Neural progenitor cell (in vitro differentiated cells): ENCODE measurements at regions not wholly inside any gene's neighbourhood (a gene's known extent, or its start where the extent isn't known, plus 50 kb on each side); places are given as distances from the start of the nearest gene placed in this dataset.

ENCODE experiments used
- DNase-seq: peaks from one replicate; pipeline ENCODE4 v3.0.0-alpha.2; 2016; ENCODE audit warnings: low spot score
- H2AFZ ChIP-seq: fragments of 200-600 bp; sonication (generic); replicated peaks from 2 replicates; pipeline ENCODE4 v1.6.1; 2016; ENCODE audit warnings: antibody characterized with exemption
- H3F3A ChIP-seq: fragments of 200-600 bp; sonication (generic); 2 replicates; pipeline ENCODE4 v1.6.1; 2016; ENCODE audit warnings: antibody characterized with exemption, low read depth
- H3K27ac ChIP-seq: fragments of 200-600 bp; sonication (generic); 2 replicates; pipeline ENCODE4 v1.5.1; 2016; ENCODE audit warnings: mild to moderate bottlenecking
- H3K27me3 ChIP-seq: fragments of 200-600 bp; sonication (generic); 2 replicates; pipeline ENCODE4 v1.6.1; 2016; ENCODE audit warnings: mild to moderate bottlenecking, moderate library complexity
- H3K36me3 ChIP-seq: fragments of 200-600 bp; sonication (generic); 2 replicates; pipeline ENCODE4 v1.5.1; 2016
- H3K4me1 ChIP-seq: fragments of 200-600 bp; sonication (generic); 2 replicates; pipeline ENCODE4 v1.6.1; 2016; ENCODE audit warnings: mixed run types
- H3K4me2 ChIP-seq: fragments of 200-600 bp; sonication (generic); 2 replicates; pipeline ENCODE4 v1.6.1; 2016
- H3K4me3 ChIP-seq: fragments of 200-600 bp; sonication (generic); 2 replicates; pipeline ENCODE4 v1.5.1; 2016
- H3K79me2 ChIP-seq: fragments of 200-600 bp; sonication (generic); 2 replicates; pipeline ENCODE4 v1.6.1; 2016; ENCODE audit warnings: low read depth
- H3K9ac ChIP-seq: fragments of 200-600 bp; sonication (generic); 2 replicates; pipeline ENCODE4 v1.6.1; 2016
- H3K9me3 ChIP-seq: fragments of 200-600 bp; sonication (generic); 2 replicates; pipeline ENCODE4 v1.5.1; 2016; ENCODE audit warnings: low read depth
- H4K20me1 ChIP-seq: fragments of 200-600 bp; sonication (generic); 2 replicates; pipeline ENCODE4 v1.6.1; 2016; ENCODE audit warnings: low read depth
- H3K27ac Mint-ChIP-seq: 3 replicates; pipeline ENCODE4 v1.8.0; 2021; ENCODE audit warnings: mixed read lengths
- H3K27me3 Mint-ChIP-seq: 2 replicates; pipeline ENCODE4 v1.8.0; 2022; ENCODE audit warnings: low read depth, mild to moderate bottlenecking, inconsistent platforms, moderate library complexity, mixed read lengths; ENCODE audit not compliant: insufficient read depth
- H3K36me3 Mint-ChIP-seq: 3 replicates; pipeline ENCODE4 v1.8.0; 2021; ENCODE audit warnings: mixed read lengths
- H3K4me1 Mint-ChIP-seq: 3 replicates; pipeline ENCODE4 v1.8.0; 2021; ENCODE audit warnings: mixed read lengths
- H3K4me3 Mint-ChIP-seq: 3 replicates; pipeline ENCODE4 v1.8.0; 2021; ENCODE audit warnings: mild to moderate bottlenecking, moderate library complexity, mixed read lengths
- H3K9me3 Mint-ChIP-seq: 3 replicates; pipeline ENCODE4 v1.8.0; 2020; ENCODE audit warnings: mixed read lengths
- CTCF ChIP-seq: fragments of 200-600 bp; sonication (generic); IDR thresholded peaks from 2 replicates; pipeline ENCODE4 v1.5.1; 2017; ENCODE audit warnings: antibody characterized with exemption, mild to moderate bottlenecking
- EZH2 ChIP-seq: fragments of 200-600 bp; sonication (generic); IDR thresholded peaks from 2 replicates; pipeline ENCODE4 v1.6.1; 2017; ENCODE audit warnings: antibody characterized with exemption, mild to moderate bottlenecking, moderate library complexity
- EZH2phosphoT487 ChIP-seq: fragments of 200-600 bp; sonication (generic); IDR thresholded peaks from 2 replicates; pipeline ENCODE4 v1.6.1; 2017; ENCODE audit warnings: antibody characterized with exemption

DNA sequence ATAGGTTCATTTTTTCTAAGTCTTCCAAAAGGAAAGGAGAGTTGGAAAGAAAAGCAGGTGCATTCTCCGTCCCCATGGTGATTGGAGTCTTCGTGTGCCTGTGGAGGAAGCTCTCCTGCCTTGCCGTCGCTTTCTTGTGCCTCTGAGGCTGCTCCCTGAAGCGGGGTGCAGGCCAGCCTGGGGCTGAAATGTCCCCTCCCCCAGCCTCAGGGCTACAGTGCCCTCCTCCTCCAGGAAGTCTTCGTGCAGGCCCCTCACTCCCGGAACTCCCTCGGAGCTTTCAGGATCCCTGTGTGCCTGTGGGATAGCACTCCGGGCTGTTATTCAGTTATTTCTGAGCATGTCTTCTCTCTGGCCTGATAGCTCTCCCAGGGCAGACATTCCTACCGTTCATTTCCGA, 569.2 kb downstream of the VRK1 start:
- Histone ChIP-seq H3K4me1 (peaks cover 2% of the 10 kb centered on the region), H3K36me3 (no peaks in the 10 kb centered on the region), H3K9ac (no peak overlapping the region), H3F3A (no peaks in the 10 kb centered on the region), H4K20me1 (no peaks in the 10 kb centered on the region), H3K27me3 (no peaks in the 10 kb centered on the region), H2AFZ (peak overlapping the region; percentile 36), H3K27ac (no peak overlapping the region), H3K4me2 (no peak overlapping the region), H3K4me3 (no peak overlapping the region), H3K9me3 (no peaks in the 10 kb centered on the region), H3K79me2 (no peaks in the 10 kb centered on the region)
- peaks cover 23% of the 10 kb centered on the region for H3K4me1 Mint-ChIP-seq
- no peak for TF ChIP-seq CTCF
- peaks cover 2% of the 10 kb centered on the region for H3K27me3 Mint-ChIP-seq
- H3K27ac Mint-ChIP-seq, result no peak overlapping the region
- peak; percentile 10 for DNase-seq
- no peak overlapping the region for H3K4me3 Mint-ChIP-seq
- no peaks in the 10 kb centered on the region for H3K36me3 Mint-ChIP-seq
- no peaks in the 10 kb centered on the region for H3K9me3 Mint-ChIP-seq

DNA sequence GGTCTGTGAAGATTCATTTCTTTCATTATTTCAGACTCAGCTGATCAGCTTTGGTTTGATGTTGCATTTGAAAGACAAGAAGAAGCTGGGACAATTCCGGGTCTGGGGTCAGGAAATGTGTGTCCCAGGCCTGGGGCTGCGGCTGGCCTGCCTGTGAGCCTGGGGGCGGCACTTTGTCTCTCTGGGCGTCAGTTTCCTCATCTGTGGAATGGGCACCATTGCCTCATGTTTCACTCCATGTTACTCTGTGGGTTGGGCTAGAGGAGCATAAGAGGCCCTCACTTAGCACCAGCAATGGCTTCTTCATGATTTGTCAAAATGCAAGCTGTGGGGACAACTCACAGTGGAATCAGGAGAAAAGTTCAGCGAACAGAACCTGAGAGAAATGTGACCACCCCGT, 570.1 kb downstream of the VRK1 start:
- H2AFZ ChIP-seq, result no peak overlapping the region
- Mint-ChIP-seq H3K9me3 (no peaks in the 10 kb centered on the region), H3K4me3 (no peak overlapping the region)

DNA sequence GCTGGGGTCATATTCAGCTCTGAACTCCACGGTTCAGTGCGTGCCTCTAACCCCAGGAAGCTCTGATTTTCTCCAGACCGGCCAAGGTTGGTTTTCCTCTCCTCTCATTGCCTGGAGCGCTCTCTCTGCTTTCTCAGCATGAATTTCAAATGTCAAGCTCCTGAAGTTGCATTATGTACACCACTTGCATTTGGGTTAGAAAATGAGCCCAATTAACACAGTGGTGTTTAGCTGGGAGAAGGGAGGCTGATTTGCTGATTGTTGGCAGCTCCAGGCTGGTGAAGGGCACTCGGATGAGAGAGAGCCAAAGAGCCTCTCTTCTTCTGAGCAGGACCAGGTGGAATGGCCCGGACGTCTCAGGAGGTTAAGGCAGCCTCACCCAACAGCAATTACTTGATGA, 570.9 kb downstream of the VRK1 start:
- no peaks in the 10 kb centered on the region for H3K27me3 ChIP-seq
- Mint-ChIP-seq H3K9me3 (no peaks in the 10 kb centered on the region), H3K36me3 (no peaks in the 10 kb centered on the region), H3K4me3 (no peak overlapping the region), H3K27ac (no peak overlapping the region), H3K27me3 (peaks cover 2% of the 10 kb centered on the region), H3K4me1 (peaks cover 11% of the 10 kb centered on the region)
- H3K4me3 ChIP-seq, result no peak overlapping the region
- H3F3A ChIP-seq, result no peaks in the 10 kb centered on the region
- H4K20me1 ChIP-seq, result no peaks in the 10 kb centered on the region
- no peak overlapping the region for H3K9ac ChIP-seq
- no peaks in the 10 kb centered on the region for H3K36me3 ChIP-seq
- H3K4me2 ChIP-seq, result no peak overlapping the region
- H3K4me1 ChIP-seq, result peaks cover 5% of the 10 kb centered on the region
- H3K79me2 ChIP-seq, result no peaks in the 10 kb centered on the region
- H3K27ac ChIP-seq, result no peak overlapping the region
- H2AFZ ChIP-seq, result no peak overlapping the region
- no peaks in the 10 kb centered on the region for H3K9me3 ChIP-seq
- no peak for DNase-seq
- TF ChIP-seq EZH2 (no peak), EZH2phosphoT487 (no peak), CTCF (no peak)

More for the DNA sequence above, 570.1 kb downstream of the VRK1 start:
- Histone ChIP-seq H3K27ac (no peak overlapping the region), H3K36me3 (no peaks in the 10 kb centered on the region), H3K4me3 (no peak overlapping the region), H3K4me1 (peaks cover 5% of the 10 kb centered on the region), H3F3A (no peaks in the 10 kb centered on the region), H3K4me2 (no peak overlapping the region), H3K9ac (no peak overlapping the region), H4K20me1 (no peaks in the 10 kb centered on the region), H3K79me2 (no peaks in the 10 kb centered on the region), H3K27me3 (no peaks in the 10 kb centered on the region), H3K9me3 (no peaks in the 10 kb centered on the region)
- Mint-ChIP-seq H3K27me3 (peaks cover 2% of the 10 kb centered on the region), H3K27ac (no peak overlapping the region), H3K4me1 (peaks cover 16% of the 10 kb centered on the region), H3K36me3 (no peaks in the 10 kb centered on the region)
- no peak for TF ChIP-seq EZH2phosphoT487
- no peak for TF ChIP-seq CTCF
- no peak for TF ChIP-seq EZH2
- DNase-seq, result no peak
